Ascending aorta (tissue), 2 donors: ENCODE measurements at regions not wholly inside any gene's neighbourhood (a gene's known extent, or its start where the extent isn't known, plus 50 kb on each side); places are given as distances from the start of the nearest gene placed in this dataset.

Experiments used
- DNase-seq, 2 donors: peaks; one replicate each; pipeline ENCODE4 v3.0.0-alpha.2; 2019; ENCODE audit warnings: low spot score in 2 of 2
- H3K27ac ChIP-seq, 2 donors: fragments of 200-600 bp; sonication (generic); one replicate each; pipeline ENCODE4 v1.5.1; 2016 to 2017; ENCODE audit warnings: mild to moderate bottlenecking in 1 of 2
- H3K27me3 ChIP-seq: fragments of 200-600 bp; sonication (generic); one replicate; pipeline ENCODE4 v1.5.1; 2017
- H3K36me3 ChIP-seq, 2 donors: fragments of 200-600 bp; sonication (generic); one replicate each; pipeline ENCODE4 v1.5.1; 2016
- H3K4me1 ChIP-seq, 2 donors: fragments of 200-600 bp; sonication (generic); one replicate each; pipeline ENCODE4 v1.5.1; 2016 to 2017; ENCODE audit warnings: mild to moderate bottlenecking in 1 of 2
- H3K4me3 ChIP-seq, 2 donors: fragments of 200-600 bp; sonication (generic); one replicate each; pipeline ENCODE4 v1.5.1; 2016 to 2017; ENCODE audit warnings: mild to moderate bottlenecking in 1 of 2
- H3K9me3 ChIP-seq, 2 donors: fragments of 200-600 bp; sonication (generic); one replicate each; pipeline ENCODE4 v1.5.1; 2016
- CTCF ChIP-seq, 3 experiments: fragments of 200-600 bp in 2 of 3; fragments of 450-650 bp in 1 of 3; sonication (generic) in 2 of 3; IDR thresholded peaks; one replicate each; pipeline ENCODE4 v1.5.1; 2016 to 2019; ENCODE audit warnings: antibody characterized with exemption in 3 of 3, mild to moderate bottlenecking in 1 of 3, moderate library complexity in 1 of 3
- intact Hi-C: fragments of 100-400 bp; cut with DNase I; formaldehyde crosslinking; loops from one replicate; pipeline ENCODE4 v1.15.1; 2023

DNA sequence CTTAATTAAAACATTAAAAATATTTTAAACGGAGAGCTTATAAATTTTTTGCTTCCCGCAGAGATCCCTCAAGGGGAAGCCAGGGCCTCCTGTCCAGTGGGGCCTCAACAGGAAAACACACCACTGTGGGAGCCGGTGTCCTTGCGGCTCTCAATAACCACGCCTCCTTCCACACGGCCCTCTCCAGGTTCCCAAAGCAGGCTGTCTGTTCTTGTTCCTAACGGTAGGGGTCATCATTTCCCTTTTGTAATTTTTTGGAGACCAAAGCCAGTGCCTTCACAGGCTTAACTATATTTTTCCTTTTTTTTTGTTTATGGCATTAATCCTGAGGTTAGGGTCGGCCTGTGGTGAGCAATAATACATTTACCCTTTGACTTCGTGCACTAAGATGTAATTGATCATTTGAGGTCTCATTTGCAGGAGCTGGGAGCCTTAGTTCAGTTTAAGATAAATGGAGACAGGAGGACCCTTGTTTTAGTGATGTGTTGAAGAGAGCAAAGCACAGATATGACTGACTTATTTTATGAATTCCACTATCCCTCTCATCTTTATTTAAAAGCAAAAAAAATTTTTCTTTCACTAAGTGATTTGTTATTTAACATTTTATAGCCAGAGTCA lies 77.5 kb upstream of the N4BP1 start:
- no peak for DNase-seq
- no peak overlapping the region for H3K4me3 ChIP-seq

DNA sequence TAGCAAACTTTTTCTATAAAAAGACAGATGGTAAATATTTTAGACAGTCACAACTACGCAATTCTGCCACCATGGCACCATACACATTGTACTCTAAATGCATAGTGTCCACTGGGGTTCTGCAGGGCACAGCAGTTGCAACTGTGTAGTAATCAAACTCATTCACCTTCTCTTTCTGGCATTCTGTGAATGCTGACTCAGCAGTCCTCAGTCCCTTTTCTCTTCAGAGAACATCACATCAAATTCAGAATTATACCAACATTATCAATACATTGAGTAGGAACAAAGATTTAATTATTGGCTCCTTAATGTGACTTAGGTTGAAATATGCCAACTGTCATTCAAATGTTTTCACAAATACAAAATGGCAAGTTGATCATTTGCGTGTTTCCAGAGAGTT lies 74.2 kb upstream of the N4BP1 start:
- no peaks in the 10 kb centered on the region for H3K27me3 ChIP-seq
- DNase-seq = no peak

More for the DNA sequence above, 77.5 kb upstream of the N4BP1 start:
- peak; percentile 2 to 48 (median 32) for TF ChIP-seq CTCF (IDR thresholded peaks at IDR 0.05)
- Histone ChIP-seq H3K27ac (no peak overlapping the region), H3K27me3 (no peaks in the 10 kb centered on the region), H3K9me3 (no peaks in the 10 kb centered on the region), H3K4me1 (no peaks in the 10 kb centered on the region), H3K36me3 (no peaks in the 10 kb centered on the region)
- intact Hi-C loops = loop anchor here (10.0 kb wide), 1 partner anchor 667 kb away; no protein-coding TSS in a partner anchor

DNA sequence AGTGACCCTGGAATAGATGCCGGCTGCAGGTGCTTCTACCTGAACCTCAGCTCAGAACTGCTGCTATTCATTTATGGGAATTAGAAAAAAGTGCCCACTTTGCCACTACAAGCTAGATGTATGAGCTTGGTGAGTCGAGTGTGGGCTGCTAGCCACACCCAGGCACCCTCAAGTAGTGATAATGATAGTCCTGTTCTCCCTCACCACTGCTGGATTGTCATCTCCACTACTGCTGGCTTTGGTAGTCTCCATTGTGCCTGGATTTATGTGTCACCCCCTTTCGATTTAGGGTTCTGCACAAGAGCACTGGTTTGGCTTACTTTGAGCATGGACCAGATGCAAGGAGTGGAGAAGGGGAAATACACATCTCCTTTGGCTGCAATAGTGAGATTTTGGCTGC lies 73.0 kb upstream of the N4BP1 start:
- no peak for DNase-seq
- intact Hi-C loops = loop anchor here (10.0 kb wide), 1 partner anchor 672 kb away; no protein-coding TSS in a partner anchor
- Histone ChIP-seq H3K4me3 (no peak overlapping the region), H3K4me1 (no peaks in the 10 kb centered on the region), H3K27ac (no peak overlapping the region), H3K36me3 (no peaks in the 10 kb centered on the region), H3K27me3 (no peaks in the 10 kb centered on the region), H3K9me3 (no peaks in the 10 kb centered on the region)
- no peak for TF ChIP-seq CTCF (IDR thresholded peaks at IDR 0.05)

More for the DNA sequence above, 74.2 kb upstream of the N4BP1 start:
- intact Hi-C loops = loop anchor here (10.0 kb wide), 1 partner anchor 671 kb away; no protein-coding TSS in a partner anchor
- no peaks in the 10 kb centered on the region for H3K9me3 ChIP-seq
- no peak overlapping the region for H3K4me3 ChIP-seq
- H3K27ac ChIP-seq = no peak overlapping the region
- no peaks in the 10 kb centered on the region for H3K4me1 ChIP-seq
- no peaks in the 10 kb centered on the region for H3K36me3 ChIP-seq
- no peak for TF ChIP-seq CTCF (IDR thresholded peaks at IDR 0.05)

DNA sequence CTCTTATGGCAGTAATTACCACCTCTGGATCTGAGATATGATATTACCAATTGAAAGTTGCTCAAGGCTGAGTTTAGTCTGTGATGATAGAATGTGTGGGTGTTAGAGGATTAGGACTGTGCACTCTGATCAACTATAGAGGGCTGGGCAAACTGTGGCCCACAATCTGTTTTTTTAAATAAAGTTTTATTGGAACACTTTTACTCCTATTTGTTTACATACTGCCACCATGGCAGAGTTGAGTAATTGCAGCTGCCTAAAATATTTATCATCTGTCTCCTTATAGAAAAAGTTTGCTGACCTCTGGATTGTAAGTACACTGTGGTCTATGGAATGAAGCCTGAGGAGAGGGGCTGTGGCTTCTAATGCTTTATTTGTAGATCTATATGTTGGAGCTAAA lies 71.5 kb upstream of the N4BP1 start:
- intact Hi-C loops = loop anchor here (10.0 kb wide), 1 partner anchor 673 kb away; no protein-coding TSS in a partner anchor
- Histone ChIP-seq H3K4me3 (no peak overlapping the region), H3K4me1 (no peaks in the 10 kb centered on the region), H3K27me3 (no peaks in the 10 kb centered on the region), H3K36me3 (no peaks in the 10 kb centered on the region), H3K27ac (no peak overlapping the region), H3K9me3 (no peaks in the 10 kb centered on the region)
- DNase-seq = no peak
- TF ChIP-seq CTCF (IDR thresholded peaks at IDR 0.05) = no peak

- no peak for DNase-seq
- Histone ChIP-seq H3K4me1 (no peaks in the 10 kb centered on the region), H3K4me3 (no peak overlapping the region), H3K9me3 (no peaks in the 10 kb centered on the region), H3K27ac (no peak overlapping the region), H3K36me3 (no peaks in the 10 kb centered on the region), H3K27me3 (no peaks in the 10 kb centered on the region)
- no peak for TF ChIP-seq CTCF (IDR thresholded peaks at IDR 0.05)
- intact Hi-C loops = loop anchor here (10.0 kb wide), 1 partner anchor 674 kb away; no protein-coding TSS in a partner anchor
These were observed 70.9 kb upstream of the N4BP1 start for GRCh38 chr16:48680881-48681280.
